HCT116 (cell line): ENCODE measurements at regions not wholly inside any gene's neighbourhood (a gene's known extent, or its start where the extent isn't known, plus 50 kb on each side); places are given as distances from the start of the nearest gene placed in this dataset.

ENCODE experiments used
- ATAC-seq: fragments of 200-7000 bp; cut with Tn5 transposase; 2 replicates; pipeline ENCODE4 v1.9.1; 2020; ENCODE audit warnings: mild to moderate bottlenecking, moderate library complexity
- BruUV-seq: library from RNA; stranded (reverse); fragments of 400-500 nt; replicated peaks from 2 replicates; lab custom pipeline; 2021; lab: Mats Ljungman, UMichigan
- CTCF ChIA-PET: fragments of 300-600 bp; sonication (Branson Sonifier 250); formaldehyde crosslinking; loops from one replicate; lab custom pipeline; 2021; ENCODE audit warnings: antibody characterized with exemption; lab: Charles Lee
- POLR2A ChIA-PET: fragments of 300-600, 350-600 bp; sonication (Branson Sonifier 250); formaldehyde crosslinking; loops from one replicate; lab custom pipeline; 2021; ENCODE audit warnings: antibody characterized with exemption; lab: Charles Lee
- RAD21 ChIA-PET, 2 experiments: fragments of 300-600 bp; sonication (Branson Sonifier 250); formaldehyde crosslinking; loops; one replicate each; lab custom pipeline; 2023; ENCODE audit warnings: low total read pairs in 2 of 2; ENCODE audit not compliant: uncharacterized antibody in 2 of 2, unreplicated experiment in 2 of 2, low non-redundant PET in 1 of 2; lab: Charles Lee
- DNase-seq: peaks from one replicate; pipeline ENCODE4 v3.0.0-alpha.2; 2010; ENCODE audit warnings: low read depth, low spot score
- H2AFZ ChIP-seq: fragments of 200-600 bp; shearing (Covaris generic), sonication (generic); 2 replicates; pipeline ENCODE4 v1.6.1; 2017; ENCODE audit warnings: low read depth, mixed run types, mixed read lengths, antibody characterized with exemption, low read length; ENCODE audit not compliant: poor library complexity, severe bottlenecking
- H3K27ac ChIP-seq: 2 replicates; pipeline ENCODE4 v1.5.1; 2012; ENCODE audit warnings: low read depth, low read length
- H3K27me3 ChIP-seq: fragments of 200-600 bp; sonication (generic); 2 replicates; pipeline ENCODE4 v1.6.1; 2016; ENCODE audit warnings: mixed run types, low read length, mixed read lengths; ENCODE audit not compliant: insufficient read depth
- H3K36me3 ChIP-seq, 2 experiments: fragments of 200-500 bp in 1 of 2; fragments of 200-600 bp in 1 of 2; sonication (Bioruptor generic) in 1 of 2; sonication (generic) in 1 of 2; 2 replicates each; pipeline versions ENCODE4 v1.5.1 to v1.6.1; 2014 to 2016; ENCODE audit warnings: low read length in 2 of 2, inconsistent platforms in 1 of 2, mixed read lengths in 1 of 2, mixed run types in 1 of 2; ENCODE audit not compliant: insufficient read depth in 2 of 2, control insufficient read depth in 1 of 2
- H3K4me1 ChIP-seq, 2 experiments: fragments of 200-600 bp in 1 of 2; sonication (generic) in 1 of 2; 2 replicates each; pipeline versions ENCODE4 v1.5.1 to v1.6.1; 2012 to 2017; ENCODE audit warnings: low read length in 2 of 2, inconsistent platforms in 1 of 2, mild to moderate bottlenecking in 1 of 2, mixed read lengths in 1 of 2, mixed run types in 1 of 2, moderate library complexity in 1 of 2; ENCODE audit not compliant: insufficient read depth in 2 of 2, control insufficient read depth in 1 of 2
- H3K4me2 ChIP-seq: fragments of 200-600 bp; sonication (generic); 2 replicates; pipeline ENCODE4 v1.6.1; 2017; ENCODE audit warnings: mixed run types, low read length, mixed read lengths
- H3K4me3 ChIP-seq, 2 experiments: fragments of 200-600 bp in 1 of 2; sonication (generic) in 1 of 2; replicated peaks in 1 of 2; 2 replicates each; pipeline ENCODE4 v1.5.1; 2011 to 2016; ENCODE audit warnings: low read length in 2 of 2, control low read depth in 1 of 2, low read depth in 1 of 2, mild to moderate bottlenecking in 1 of 2, mixed read lengths in 1 of 2, mixed run types in 1 of 2
- H3K79me2 ChIP-seq: fragments of 200-600 bp; sonication (generic); 2 replicates; pipeline ENCODE4 v1.6.1; 2017; ENCODE audit warnings: mild to moderate bottlenecking, mixed run types, low read length, moderate library complexity, mixed read lengths; ENCODE audit not compliant: insufficient read depth
- H3K9ac ChIP-seq: fragments of 200-600 bp; sonication (generic); 2 replicates; pipeline ENCODE4 v1.6.1; 2016; ENCODE audit warnings: low read length, mixed read lengths
- H3K9me2 ChIP-seq: fragments of 200-600 bp; sonication (generic), shearing (Covaris generic); 2 replicates; pipeline ENCODE4 v1.6.1; 2017; ENCODE audit warnings: mixed run types, mild to moderate bottlenecking, moderate library complexity; ENCODE audit not compliant: insufficient read depth
- H3K9me3 ChIP-seq, 2 experiments: fragments of 200-500 bp in 1 of 2; fragments of 200-600 bp in 1 of 2; sonication (Bioruptor generic) in 1 of 2; sonication (generic) in 1 of 2; 2 replicates each; pipeline ENCODE4 v1.6.1; 2014 to 2017; ENCODE audit warnings: low read length in 2 of 2, mixed read lengths in 2 of 2, inconsistent platforms in 1 of 2, low read depth in 1 of 2, mild to moderate bottlenecking in 1 of 2, mixed run types in 1 of 2, moderate library complexity in 1 of 2; ENCODE audit not compliant: control insufficient read depth in 1 of 2, insufficient read depth in 1 of 2
- H4K20me1 ChIP-seq: fragments of 200-600 bp; sonication (generic), shearing (Covaris generic); 2 replicates; pipeline ENCODE4 v1.6.1; 2017; ENCODE audit warnings: mixed run types, mild to moderate bottlenecking, moderate library complexity; ENCODE audit not compliant: insufficient read depth
- CEBPB ChIP-seq: IDR thresholded peaks from 2 replicates; pipeline ENCODE4 v1.6.1; 2012; ENCODE audit warnings: low read depth
- EGR1 ChIP-seq: IDR thresholded peaks from 2 replicates; pipeline ENCODE4 v1.6.1; 2012; ENCODE audit warnings: low read depth
- JUND ChIP-seq: IDR thresholded peaks from 2 replicates; pipeline ENCODE4 v1.6.1; 2012
- POLR2A ChIP-seq: IDR thresholded peaks from 2 replicates; pipeline ENCODE4 v1.7.0; 2011; ENCODE audit warnings: borderline replicate concordance; ENCODE audit not compliant: insufficient read depth, insufficient read length; ENCODE audit errors: extremely low read depth
- POLR2AphosphoS5 ChIP-seq: IDR thresholded peaks from 2 replicates; pipeline ENCODE4 v1.6.1; 2011; ENCODE audit warnings: mild to moderate bottlenecking, low read depth, low read length, moderate library complexity
- ZNF274 ChIP-seq: fragments of 200-500 bp; sonication (Bioruptor generic); IDR thresholded peaks from 2 replicates; pipeline ENCODE4 v1.6.1; 2014; ENCODE audit warnings: mild to moderate bottlenecking, low read depth, low read length, inconsistent platforms
- intact Hi-C: fragments of 100-400 bp; cut with micrococcal nuclease; formaldehyde crosslinking; loops from 2 replicates; pipeline ENCODE4 v1.10.0; 2022
- TF ChIP-seq, protein P1 (sequence below): IDR thresholded peaks from 2 replicates; pipeline ENCODE4 v1.6.1; 2012
- TF ChIP-seq, protein P2 (sequence below), 3 experiments: fragments of 200-600 bp in 1 of 3; sonication (generic) in 1 of 3; IDR thresholded peaks in 2 of 3; conservative IDR thresholded peaks in 1 of 3; 2 replicates each; pipeline ENCODE4 v1.5.1; 2012 to 2017; ENCODE audit warnings: low read depth in 2 of 3, low read length in 2 of 3, antibody characterized with exemption in 1 of 3, borderline replicate concordance in 1 of 3, control low read depth in 1 of 3, mild to moderate bottlenecking in 1 of 3, mixed read lengths in 1 of 3, mixed run types in 1 of 3, moderate library complexity in 1 of 3; ENCODE audit not compliant: insufficient read depth in 1 of 3
- TF ChIP-seq, protein P3 (sequence below): IDR thresholded peaks from 2 replicates; pipeline ENCODE4 v1.6.1; 2012; ENCODE audit warnings: low read depth
- TF ChIP-seq, protein P4 (sequence below): IDR thresholded peaks from 2 replicates; pipeline ENCODE4 v1.6.1; 2012

DNA sequence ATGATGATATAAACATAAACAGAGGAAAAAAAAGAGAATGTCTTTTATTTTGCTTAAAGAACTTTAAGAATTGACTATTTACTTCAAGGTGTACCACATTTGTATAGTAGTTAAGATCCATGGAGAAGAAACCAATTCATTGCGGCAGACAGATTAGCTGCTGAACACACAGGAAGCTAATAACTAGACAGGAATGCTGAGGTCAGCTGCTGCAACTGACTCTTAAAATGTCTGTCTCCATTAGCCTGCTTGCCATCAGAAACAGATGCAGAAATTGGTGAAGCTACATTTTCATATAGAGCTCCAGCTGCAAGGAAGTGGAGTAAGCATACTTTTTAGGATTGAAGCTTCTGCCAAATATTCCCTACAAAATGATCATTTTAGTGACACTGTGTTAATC lies 939.5 kb downstream of the EPHA7 start:
- Histone ChIP-seq H3K36me3 (no peaks in the 10 kb centered on the region), H3K9ac (no peak overlapping the region), H3K27me3 (no peaks in the 10 kb centered on the region), H3K4me3 (no peak overlapping the region), H3K9me2 (no peaks in the 10 kb centered on the region)
- DNase-seq: no peak
- TF ChIP-seq, protein P1, sequence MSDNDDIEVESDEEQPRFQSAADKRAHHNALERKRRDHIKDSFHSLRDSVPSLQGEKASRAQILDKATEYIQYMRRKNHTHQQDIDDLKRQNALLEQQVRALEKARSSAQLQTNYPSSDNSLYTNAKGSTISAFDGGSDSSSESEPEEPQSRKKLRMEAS: no peak
- TF ChIP-seq, protein P2, sequence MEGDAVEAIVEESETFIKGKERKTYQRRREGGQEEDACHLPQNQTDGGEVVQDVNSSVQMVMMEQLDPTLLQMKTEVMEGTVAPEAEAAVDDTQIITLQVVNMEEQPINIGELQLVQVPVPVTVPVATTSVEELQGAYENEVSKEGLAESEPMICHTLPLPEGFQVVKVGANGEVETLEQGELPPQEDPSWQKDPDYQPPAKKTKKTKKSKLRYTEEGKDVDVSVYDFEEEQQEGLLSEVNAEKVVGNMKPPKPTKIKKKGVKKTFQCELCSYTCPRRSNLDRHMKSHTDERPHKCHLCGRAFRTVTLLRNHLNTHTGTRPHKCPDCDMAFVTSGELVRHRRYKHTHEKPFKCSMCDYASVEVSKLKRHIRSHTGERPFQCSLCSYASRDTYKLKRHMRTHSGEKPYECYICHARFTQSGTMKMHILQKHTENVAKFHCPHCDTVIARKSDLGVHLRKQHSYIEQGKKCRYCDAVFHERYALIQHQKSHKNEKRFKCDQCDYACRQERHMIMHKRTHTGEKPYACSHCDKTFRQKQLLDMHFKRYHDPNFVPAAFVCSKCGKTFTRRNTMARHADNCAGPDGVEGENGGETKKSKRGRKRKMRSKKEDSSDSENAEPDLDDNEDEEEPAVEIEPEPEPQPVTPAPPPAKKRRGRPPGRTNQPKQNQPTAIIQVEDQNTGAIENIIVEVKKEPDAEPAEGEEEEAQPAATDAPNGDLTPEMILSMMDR (IDR thresholded peaks at IDR 0.05 in 2 of 3, conservative IDR thresholded peaks at IDR 0.05 in 1 of 3; ENCODE audit: borderline replicate concordance in 1 of 3, insufficient read depth in 1 of 3, low read depth in 2 of 3, low read length in 2 of 3): no peak
- TF ChIP-seq, all 23 proteins: peak for 0
- Histone ChIP-seq H2AFZ (no peak overlapping the region), H4K20me1 (no peaks in the 10 kb centered on the region), H3K79me2 (no peaks in the 10 kb centered on the region), H3K4me2 (no peak overlapping the region), H3K27ac (no peak overlapping the region), H3K9me3 (peaks cover 5 to 10% of the 10 kb centered on the region in 2 experiments; a peak in 3 of 4 replicates), H3K4me1 (no peaks in the 10 kb centered on the region)
- no peak for ATAC-seq
- intact Hi-C loops: no loop called here
- ChIA-PET CTCF (no interaction called here), POLR2A (no interaction called here), RAD21 (no interaction called here)
- BruUV-seq: no TSS peak

DNA sequence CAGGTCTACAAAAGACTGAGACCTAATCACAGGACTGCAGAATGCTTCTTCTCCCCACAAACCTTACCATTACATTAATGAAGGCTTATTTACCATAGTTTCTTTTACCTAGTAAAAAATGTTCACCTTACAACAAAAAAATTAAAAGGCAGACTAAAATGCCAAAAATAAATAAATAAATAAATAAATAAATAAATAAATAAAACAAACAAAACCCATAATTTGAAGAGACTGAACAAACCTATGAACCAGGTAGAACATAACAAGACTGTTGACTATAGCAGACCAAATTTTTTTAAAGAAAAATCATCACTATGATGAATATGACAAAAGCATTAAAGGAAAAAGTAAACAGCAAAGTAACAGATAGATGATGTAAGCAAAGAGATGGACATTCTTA lies 946.3 kb downstream of the EPHA7 start:
- no peak overlapping the region for H3K27ac ChIP-seq
- no peaks in the 10 kb centered on the region for H3K27me3 ChIP-seq
- H3K4me3 ChIP-seq: no peak overlapping the region
- no peak overlapping the region for H3K4me2 ChIP-seq
- ATAC-seq: no peak
- ChIA-PET CTCF (no interaction called here), POLR2A (no interaction called here), RAD21 (no interaction called here)
- no peaks in the 10 kb centered on the region for H3K36me3 ChIP-seq
- no peak for DNase-seq
- no peaks in the 10 kb centered on the region for H4K20me1 ChIP-seq
- no peaks in the 10 kb centered on the region for H3K79me2 ChIP-seq
- intact Hi-C loops: no loop called here
- no peaks in the 10 kb centered on the region for H3K9me2 ChIP-seq
- peaks cover 7 to 8% of the 10 kb centered on the region in 2 experiments; a peak in 2 of 4 replicates for H3K9me3 ChIP-seq
- no peaks in the 10 kb centered on the region for H3K4me1 ChIP-seq
- H3K9ac ChIP-seq: no peak overlapping the region
- no TSS peak for BruUV-seq
- TF ChIP-seq, protein P3, sequence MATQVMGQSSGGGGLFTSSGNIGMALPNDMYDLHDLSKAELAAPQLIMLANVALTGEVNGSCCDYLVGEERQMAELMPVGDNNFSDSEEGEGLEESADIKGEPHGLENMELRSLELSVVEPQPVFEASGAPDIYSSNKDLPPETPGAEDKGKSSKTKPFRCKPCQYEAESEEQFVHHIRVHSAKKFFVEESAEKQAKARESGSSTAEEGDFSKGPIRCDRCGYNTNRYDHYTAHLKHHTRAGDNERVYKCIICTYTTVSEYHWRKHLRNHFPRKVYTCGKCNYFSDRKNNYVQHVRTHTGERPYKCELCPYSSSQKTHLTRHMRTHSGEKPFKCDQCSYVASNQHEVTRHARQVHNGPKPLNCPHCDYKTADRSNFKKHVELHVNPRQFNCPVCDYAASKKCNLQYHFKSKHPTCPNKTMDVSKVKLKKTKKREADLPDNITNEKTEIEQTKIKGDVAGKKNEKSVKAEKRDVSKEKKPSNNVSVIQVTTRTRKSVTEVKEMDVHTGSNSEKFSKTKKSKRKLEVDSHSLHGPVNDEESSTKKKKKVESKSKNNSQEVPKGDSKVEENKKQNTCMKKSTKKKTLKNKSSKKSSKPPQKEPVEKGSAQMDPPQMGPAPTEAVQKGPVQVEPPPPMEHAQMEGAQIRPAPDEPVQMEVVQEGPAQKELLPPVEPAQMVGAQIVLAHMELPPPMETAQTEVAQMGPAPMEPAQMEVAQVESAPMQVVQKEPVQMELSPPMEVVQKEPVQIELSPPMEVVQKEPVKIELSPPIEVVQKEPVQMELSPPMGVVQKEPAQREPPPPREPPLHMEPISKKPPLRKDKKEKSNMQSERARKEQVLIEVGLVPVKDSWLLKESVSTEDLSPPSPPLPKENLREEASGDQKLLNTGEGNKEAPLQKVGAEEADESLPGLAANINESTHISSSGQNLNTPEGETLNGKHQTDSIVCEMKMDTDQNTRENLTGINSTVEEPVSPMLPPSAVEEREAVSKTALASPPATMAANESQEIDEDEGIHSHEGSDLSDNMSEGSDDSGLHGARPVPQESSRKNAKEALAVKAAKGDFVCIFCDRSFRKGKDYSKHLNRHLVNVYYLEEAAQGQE: no peak
- TF ChIP-seq EGR1 (no peak), JUND (no peak), POLR2A (no peak), POLR2AphosphoS5 (no peak), CEBPB (no peak), ZNF274 (no peak)
- TF ChIP-seq, protein P4, sequence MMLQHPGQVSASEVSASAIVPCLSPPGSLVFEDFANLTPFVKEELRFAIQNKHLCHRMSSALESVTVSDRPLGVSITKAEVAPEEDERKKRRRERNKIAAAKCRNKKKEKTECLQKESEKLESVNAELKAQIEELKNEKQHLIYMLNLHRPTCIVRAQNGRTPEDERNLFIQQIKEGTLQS: no peak
- no peak overlapping the region for H2AFZ ChIP-seq
